HG03196 (cell line): ENCODE measurements at regions not wholly inside any gene's neighbourhood (a gene's known extent, or its start where the extent isn't known, plus 50 kb on each side); places are given as distances from the start of the nearest gene placed in this dataset.
"Not testable (repeated sequence)": the region's sequence is repeated elsewhere in the genome, so short reads cannot be mapped to it uniquely, and the experiment has no call there.

ENCODE experiments used
- ATAC-seq: cut with Tn5 transposase; IDR thresholded peaks from one replicate; pipeline ENCODE4 v1.9.1; 2021; ENCODE audit not compliant: unreplicated experiment

GRCh38 chr6:2317498-2317897 is 72.1 kb upstream of the GMDS start:
- ATAC-seq: not testable (repeated sequence)

- ATAC-seq: no peak
Observed at GRCh38 chr6:2314641-2315040, 69.2 kb upstream of the GMDS start.

GRCh38 chr6:2310042-2310441 is 64.6 kb upstream of the GMDS start:
- no peak for ATAC-seq

- no peak for ATAC-seq
Observed at GRCh38 chr6:2309122-2309521, 63.7 kb upstream of the GMDS start.

DNA sequence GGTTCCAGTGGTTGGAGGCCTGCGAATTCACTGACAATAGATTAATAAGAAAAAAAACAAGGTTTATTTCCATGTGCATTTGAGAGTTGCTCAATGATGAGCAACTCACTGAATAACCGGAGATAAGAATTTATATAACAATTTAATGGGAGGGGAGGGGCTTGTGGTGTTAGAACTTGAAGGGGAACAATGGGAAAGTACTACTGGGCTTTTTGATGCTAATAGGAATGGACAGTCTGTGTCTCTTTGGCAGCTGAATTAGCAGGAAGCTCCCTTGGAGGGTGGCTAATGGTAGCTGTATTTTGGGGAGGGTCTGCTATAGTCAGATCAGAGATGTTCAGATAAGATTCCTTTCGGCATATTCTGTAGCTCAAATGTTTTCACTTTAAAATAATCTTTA is 62.4 kb upstream of the GMDS start:
- no peak for ATAC-seq

- ATAC-seq: no peak
Observed at GRCh38 chr6:2305951-2306350, 60.5 kb upstream of the GMDS start.

DNA sequence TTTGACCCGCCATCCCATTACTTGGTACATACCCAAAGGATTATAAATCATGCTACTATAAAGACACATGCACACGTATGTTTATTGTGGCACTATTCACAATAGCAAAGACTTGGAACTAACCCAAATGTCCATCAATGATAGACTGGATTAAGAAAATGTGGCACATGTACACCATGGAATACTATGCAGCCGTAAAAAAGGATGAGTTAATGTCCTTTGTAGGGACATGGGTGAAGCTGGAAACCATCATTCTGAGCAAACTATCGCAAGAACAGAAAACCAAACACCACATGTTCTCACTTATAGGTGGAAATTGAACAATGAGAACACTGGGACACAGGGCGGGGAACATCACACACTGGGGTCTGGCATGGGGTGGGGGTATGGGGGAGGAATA is 57.1 kb upstream of the GMDS start:
- ATAC-seq: not testable (repeated sequence)

DNA sequence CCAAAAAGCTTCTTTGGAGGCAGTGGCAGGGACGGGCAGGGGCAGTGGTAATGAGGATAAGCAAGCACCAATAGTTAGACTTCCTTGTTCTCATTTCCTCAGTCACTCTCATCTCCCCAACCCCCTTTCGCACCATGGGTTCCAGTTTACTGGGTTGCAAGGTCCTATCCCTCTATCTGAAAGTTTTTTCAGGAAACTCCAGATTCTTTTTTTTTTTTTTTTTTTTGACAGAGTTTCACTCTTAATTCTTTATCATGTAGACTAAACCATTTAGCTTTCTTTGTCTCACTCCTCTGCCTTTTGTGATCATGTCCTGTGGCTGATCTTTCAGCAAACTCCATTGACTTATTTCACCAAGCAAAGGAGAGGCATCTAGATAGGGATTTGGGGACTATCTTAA is 51.4 kb upstream of the GMDS start:
- no peak for ATAC-seq
